Medulla oblongata (tissue), 1 donor: ENCODE measurements at regions not wholly inside any gene's neighbourhood (a gene's known extent, or its start where the extent isn't known, plus 50 kb on each side); places are given as distances from the start of the nearest gene placed in this dataset.
"Not testable (repeated sequence)": the region's sequence is repeated elsewhere in the genome, so short reads cannot be mapped to it uniquely, and the experiment has no call there.

Experiments used
- DNase-seq: peaks from one replicate; pipeline ENCODE4 v3.0.0-alpha.2; 2015; ENCODE audit errors: extremely low spot score

DNA sequence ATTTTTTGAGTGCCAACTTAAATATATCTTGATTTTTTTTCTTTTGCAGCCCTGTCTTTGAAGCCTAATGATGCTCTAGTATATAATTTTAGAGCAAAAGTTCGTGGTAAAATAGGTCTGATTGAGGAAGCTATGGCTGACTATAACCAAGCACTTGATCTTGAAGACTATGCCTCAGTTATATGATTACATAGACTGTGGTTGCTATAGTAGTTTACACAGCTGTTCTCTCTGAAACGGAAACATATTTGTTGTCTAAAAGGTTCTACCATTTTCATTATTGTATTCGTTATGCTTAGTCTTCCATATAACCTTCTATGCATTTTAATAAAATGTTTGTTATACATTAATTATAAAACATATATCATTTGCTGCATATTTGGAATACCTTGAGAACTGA lies 246.7 kb downstream of the TTC6 start:
- no peak for DNase-seq

DNA sequence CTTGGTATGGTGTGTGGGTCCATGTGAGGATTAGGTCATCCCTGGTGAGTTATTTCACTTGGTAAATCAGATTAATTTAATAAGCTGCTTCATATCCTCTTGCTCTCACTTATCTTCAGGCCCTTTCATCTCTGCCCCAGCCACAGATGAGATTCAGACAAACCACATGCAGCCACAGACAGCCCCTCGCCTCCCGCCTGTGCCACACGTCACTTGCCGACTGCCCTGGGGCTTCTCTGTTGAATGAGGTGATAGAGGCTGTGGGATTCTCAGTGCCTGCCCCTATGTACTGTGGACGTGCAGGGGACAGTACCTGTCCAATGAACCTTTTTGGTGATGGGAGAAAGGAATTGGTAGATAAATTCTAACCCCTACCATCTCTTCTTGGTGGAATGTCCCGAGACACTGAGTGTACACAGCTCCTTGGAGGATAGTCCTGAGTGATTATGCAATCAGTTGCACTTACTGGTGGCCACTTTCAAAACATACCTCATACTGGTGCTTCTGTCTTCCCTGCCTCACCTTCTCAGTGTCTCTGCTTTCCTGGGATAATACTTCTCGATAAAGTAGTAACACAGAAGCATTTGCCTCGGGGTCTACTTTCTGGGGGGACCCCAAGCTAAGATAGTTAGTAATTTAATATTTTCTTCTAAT lies 248.7 kb downstream of the TTC6 start:
- DNase-seq = no peak

DNA sequence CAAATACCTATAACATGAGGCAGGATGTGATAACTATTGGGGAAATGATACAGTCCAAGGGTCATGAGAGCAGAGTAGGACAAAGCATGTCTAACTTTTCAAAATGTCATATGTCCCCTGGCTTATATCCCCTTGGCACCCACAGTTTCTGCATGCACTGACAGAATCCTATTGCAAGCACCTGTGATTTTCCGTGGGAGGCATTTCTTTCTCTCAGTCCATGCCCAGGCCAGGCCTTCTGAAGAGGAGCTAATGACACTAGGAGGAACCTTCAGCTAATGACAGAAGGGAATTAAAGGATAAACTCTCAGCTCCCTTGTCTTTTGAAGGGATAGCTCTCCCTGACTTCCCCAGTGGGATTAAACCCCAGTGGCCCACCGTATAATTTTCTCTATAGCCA lies 249.2 kb downstream of the TTC6 start:
- no peak for DNase-seq

DNA sequence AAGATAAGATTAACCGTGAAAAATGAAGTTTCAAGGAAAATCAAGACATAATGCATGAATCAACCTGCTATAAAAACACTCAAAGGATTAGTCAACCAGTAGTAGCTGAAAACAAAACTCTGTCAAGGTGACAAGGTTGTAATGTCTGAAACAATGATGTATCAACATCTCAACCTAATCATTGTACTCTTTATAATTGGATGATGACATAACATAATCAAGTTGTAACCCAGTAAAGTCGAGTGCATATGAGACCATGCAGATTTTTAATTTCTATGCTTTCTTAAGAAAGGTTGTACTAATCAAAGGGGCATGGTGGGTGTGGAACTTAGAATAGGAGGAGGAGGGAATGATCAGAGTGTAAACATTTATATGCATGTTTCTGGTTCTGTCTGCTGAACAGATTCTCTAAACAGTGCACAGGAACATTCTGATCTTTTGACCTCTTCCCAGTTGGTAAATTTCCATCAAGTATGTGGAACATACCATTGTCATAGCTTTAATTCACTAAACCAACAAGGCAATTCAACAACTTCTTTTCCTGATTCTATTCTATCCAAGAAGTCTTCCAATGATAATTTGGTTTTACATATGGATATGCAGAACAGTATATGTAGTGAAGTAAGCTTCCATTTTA lies 253.7 kb downstream of the TTC6 start:
- DNase-seq = no peak

GRCh38 chr14:37851054-37851453 lies 255.6 kb downstream of the TTC6 start:
- no peak for DNase-seq

- DNase-seq = no peak
Measured at GRCh38 chr14:37855871-37856270, 260.4 kb downstream of the TTC6 start.

- DNase-seq = no peak
Measured at GRCh38 chr14:37857774-37858266, 262.4 kb downstream of the TTC6 start.

GRCh38 chr14:37858733-37859132 lies 263.3 kb downstream of the TTC6 start:
- DNase-seq = no peak

GRCh38 chr14:37859177-37859576 lies 263.7 kb downstream of the TTC6 start:
- no peak for DNase-seq

DNA sequence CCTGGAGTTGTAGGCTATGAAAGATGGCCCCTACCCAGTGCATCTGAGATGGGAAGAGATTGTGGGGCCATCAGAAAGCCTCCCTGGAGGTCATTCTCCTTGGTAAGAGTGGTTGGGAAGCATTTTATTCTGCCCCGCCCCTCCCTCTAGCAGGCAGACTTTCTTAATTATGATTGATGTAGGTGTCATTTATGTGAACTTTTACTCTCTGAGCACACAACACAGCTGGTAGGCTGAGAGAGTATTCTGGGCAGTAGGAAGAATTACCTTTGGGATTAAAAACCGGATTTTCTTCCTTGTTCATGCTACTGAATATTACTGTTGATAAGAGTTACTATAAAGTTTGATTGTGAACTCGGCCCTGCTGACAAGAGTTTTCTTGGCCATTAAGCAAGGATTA lies 266.8 kb downstream of the TTC6 start:
- no peak for DNase-seq

DNA sequence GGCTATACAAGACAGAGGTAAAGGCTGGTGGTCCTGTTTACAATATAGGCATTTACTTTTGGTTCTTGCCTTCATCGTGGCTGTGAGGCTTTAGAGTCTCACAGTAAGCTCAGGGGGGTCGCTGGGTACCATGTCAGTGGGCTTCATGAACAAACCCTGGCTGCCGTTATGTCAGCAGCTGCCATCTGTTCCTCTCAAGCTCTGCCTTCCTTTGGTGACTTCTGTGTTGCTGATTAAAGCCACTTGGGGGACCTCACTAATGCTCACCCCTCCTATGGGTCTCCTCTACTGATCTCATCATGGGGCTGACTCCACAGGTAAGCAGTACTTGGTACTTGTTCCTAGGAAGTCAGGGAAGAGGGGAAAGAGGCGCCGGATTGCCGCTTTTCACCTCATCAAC lies 268.7 kb downstream of the TTC6 start:
- no peak for DNase-seq

GRCh38 chr14:37864861-37865718 lies 269.7 kb downstream of the TTC6 start:
- DNase-seq = no peak

DNA sequence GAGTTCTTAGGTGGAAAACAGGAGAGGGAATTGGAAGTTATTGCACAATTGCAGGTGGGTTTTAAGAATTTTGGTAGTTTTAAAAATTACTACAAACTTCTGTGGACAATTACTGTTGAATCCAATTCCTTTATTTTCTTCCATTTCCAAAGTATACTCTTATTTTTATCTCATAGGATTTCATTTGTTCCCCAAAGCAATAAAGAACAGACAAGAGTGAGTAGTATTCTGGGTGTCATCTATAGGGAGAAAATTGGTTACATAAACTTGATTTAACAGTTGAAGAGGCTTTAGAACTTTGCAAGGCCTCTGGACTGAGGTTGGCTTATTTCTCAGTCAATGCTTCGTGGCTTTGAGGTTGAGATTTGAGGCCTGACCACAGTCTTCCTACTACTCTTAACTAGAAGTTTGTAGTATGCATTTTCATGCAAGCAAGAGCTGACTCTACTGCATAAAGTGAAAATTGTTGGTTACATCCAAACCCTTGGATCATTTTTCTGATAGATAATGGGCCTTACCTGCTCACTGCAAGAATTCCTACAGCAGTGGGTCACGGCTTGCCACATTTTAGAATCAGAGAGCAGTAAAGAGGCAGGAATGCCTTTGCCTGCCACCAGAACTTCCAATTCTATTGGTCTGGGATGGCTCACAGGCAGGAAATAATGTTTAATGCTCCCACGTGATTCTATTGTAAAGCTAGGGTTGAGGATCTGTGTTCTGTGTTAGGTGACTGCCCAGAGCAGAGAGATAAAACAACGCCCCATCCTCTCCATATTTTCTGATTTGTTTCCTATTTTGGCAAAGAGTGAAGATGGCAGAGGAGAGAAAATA lies 270.5 kb downstream of the TTC6 start:
- DNase-seq = no peak

DNA sequence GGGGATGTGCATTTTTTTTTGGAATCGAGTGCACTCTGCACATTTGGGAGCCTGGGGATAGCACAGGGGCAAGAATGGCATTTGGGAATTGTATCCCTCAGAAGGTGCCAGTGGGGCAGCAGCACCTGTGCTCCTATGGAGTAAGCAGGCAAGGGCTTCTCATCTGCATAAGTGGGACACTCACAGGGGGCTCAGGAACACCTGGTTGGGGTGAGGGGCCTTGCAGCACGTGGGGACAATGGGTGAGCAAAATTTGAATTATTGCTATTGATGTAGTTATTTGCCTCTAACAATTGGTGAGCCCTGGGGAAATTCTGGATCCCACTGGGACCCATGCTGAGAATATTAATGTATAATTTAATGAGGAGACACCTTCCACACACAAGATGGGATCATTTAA lies 274.2 kb downstream of the TTC6 start:
- no peak for DNase-seq

- DNase-seq = no peak
Measured at GRCh38 chr14:37870170-37870569, 274.7 kb downstream of the TTC6 start.

DNA sequence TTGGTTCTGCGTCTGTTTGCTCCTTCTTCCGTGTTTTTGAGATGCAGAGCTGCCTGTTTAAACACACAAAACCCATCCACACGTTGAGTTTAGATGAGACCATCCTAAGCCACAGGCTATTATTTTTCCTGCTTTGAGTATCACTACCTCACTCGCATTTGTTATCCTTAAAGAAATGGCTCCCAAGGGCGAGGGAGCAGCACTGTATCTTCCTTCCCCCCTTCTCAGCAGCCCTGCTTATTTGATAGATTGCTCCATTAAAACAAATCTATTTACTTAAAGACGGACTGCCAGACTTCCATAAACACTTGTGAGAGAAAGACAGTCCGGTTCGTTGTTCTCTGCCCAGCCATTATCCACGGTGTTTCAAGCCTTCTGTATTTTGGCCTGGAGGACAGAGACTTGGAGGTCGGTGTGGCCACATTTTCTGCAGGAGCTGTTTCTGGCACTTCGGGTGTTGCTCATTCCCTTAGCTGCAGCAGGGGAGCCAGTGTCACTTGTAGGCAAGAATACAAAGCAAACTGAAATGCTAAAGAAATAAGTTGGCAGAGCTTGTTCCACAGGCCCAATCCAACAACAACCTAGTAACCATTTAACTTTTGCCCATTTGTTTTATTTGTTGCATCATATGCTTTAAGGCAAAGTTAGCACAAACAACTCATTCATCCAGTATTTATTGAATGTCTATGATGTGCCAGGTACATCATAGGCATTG lies 275.4 kb downstream of the TTC6 start:
- peak; percentile 50 for DNase-seq

DNA sequence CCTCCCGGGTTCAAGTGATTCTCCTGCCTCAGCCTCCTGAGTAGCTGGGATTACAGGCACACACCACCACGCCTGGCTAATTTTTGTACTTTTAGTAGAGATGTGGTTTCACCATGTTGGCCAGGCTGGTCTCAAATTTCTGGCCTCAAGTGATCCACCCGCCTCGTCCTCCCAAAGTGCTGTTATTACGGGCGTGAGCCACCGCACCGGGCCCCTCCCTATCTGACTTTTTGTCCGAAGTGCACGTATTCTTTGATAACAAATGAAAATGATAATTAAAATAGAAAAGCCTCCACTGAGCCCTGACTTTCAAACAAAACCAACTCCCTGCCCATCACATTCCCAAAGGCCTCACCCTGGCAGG lies 278.6 kb downstream of the TTC6 start:
- DNase-seq = not testable (repeated sequence)

DNA sequence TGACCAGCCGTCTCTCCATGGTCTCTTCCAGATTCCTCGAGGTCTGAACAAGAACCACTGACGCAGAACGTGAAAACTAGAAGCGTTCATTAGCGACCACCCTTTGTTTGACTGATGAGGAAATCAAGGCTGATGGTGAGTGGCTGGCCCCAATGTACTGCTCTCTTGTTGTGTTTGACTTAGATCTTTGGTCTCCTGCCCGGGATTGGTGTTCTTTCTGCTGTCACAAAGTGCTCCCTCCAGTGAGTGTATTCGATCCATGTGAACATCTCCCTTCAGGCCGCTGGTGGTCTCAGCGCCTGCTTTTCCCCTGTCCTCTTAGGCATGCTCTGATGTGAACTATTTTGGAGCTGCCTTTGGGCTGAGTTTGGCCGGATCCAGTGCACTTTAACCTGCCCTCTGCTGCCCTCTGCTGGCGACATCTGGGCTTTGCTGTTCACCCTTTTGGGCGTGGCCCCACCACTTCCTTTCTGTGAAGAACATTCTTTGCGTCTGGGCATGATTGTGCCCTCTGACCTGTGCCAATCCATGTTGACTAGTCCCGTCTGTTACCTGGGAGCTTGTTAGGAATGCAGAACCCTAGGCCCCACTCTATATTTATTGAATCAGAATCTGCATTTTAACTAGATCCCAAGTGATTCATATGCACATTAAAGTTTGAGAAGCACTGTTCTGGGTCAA lies 279.1 kb downstream of the TTC6 start:
- peak; percentile 60 for DNase-seq

DNA sequence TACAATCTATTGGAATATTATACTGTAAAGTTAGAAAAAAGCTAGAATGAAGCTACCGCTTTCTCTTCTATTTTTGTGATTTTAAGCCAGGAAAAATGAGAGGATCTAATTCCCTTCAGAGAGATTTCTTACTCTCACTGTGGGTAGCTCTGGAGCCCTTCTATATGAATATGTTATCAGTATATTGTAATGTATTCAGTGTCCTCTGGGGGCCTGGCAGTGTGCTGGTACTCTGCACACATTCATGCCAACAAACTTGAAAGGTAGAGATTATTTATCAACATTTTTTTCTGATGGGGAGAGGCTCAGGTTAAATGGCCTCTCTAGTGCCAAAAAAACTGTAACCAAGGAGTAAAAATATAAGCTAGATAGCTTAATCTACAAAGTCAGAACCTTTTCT lies 292.8 kb downstream of the TTC6 start:
- no peak for DNase-seq

- DNase-seq = no peak
Measured at GRCh38 chr14:37889087-37889486, 293.7 kb downstream of the TTC6 start.

GRCh38 chr14:37890095-37890494 lies 294.7 kb downstream of the TTC6 start:
- DNase-seq = no peak
